Activated CD4-positive, alpha-beta T cell treated with anti-CD3 and anti-CD28 coated beads, Interleukin-2, amount 50 U/mL, for 24 hours (primary cell): ENCODE measurements at regions not wholly inside any gene's neighbourhood (a gene's known extent, or its start where the extent isn't known, plus 50 kb on each side); places are given as distances from the start of the nearest gene placed in this dataset.

ENCODE experiments used
- DNase-seq, 2 donors: peaks; one replicate each; pipeline ENCODE4 v3.0.0-alpha.2; 2020; ENCODE audit warnings: low read depth in 1 of 2, low spot score in 1 of 2

- no peak for DNase-seq
These were observed 216.0 kb upstream of the ZNF32 start for GRCh38 chr10:43864656-43865055.

DNA sequence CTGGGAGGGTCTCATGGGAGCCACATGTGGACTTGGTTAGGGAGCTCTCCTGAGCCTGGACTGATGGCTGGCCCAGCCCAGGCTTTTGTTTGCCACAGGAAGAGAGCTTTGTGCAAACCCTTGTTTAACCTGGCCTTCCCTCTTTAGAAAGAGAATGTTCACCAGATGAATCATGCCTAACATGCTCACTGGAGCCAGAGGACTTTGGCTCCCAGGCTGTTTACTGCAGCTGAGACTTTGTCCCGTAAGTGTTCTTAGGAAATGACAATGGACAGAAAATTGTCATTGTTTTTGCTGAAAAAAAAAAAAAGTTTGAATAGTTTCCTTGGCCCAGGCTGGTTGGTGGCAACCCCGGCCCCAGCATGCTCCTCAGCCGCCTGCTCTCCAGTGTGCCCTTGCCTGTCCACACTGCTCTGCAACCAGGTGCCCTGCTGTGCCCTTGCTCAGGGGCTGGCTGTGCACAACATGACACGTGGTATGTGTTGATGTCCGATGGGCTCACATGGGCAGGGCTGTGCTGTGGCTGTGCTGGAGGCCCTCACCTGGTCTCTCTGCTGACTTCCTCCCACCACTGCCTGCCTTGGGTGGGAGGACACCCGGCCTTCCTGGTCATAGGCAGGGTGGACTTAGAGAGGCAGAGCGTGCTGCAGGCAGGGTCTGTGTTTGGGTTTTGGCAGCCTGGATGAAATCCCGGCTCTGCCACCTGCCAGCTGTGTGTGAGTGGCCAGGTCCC, 215.3 kb upstream of the ZNF32 start:
- no peak for DNase-seq

GRCh38 chr10:43863270-43863669, 214.6 kb upstream of the ZNF32 start:
- DNase-seq, result no peak

GRCh38 chr10:43862756-43863155, 214.1 kb upstream of the ZNF32 start:
- DNase-seq, result no peak

DNA sequence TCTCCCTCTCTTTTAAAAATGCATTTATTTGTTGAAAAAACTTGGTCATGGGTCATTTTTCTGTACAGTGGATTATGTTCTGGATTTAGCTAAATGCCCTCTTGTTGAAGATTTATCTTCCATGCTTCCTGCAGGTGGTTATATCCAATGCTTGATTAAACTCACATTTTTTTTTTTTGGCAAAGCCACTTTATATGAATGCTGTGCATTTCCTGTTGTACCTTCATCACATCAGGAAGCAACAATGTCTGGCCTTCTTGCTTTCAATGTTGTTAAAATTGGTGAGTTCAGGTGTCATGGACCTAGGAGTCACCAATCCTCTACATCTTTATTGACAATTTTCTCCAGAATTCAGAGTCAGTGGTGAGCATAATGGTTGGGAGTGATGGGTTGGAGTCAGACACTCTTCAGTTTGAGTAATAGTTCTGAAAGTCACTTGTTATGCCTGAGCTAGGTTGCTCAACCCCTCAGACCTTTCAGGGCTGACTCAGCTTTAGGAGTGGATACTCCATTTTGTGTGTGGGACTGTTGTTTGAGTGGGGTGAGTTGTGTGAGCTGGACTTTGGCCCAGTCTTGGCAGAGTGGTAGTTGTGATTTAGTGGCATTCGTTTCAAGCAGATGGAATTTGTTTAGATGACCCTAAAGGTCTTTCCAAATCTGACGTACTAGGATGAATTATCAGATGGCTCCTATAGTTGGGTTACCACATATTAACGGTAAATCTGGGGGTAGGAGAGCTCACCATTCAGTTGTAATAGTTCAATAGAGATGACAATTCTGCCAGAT, 213.5 kb upstream of the ZNF32 start:
- DNase-seq, result no peak

GRCh38 chr10:43859016-43859525, 210.4 kb upstream of the ZNF32 start:
- no peak for DNase-seq

GRCh38 chr10:43857931-43858315, 209.2 kb upstream of the ZNF32 start:
- DNase-seq, result no peak

DNA sequence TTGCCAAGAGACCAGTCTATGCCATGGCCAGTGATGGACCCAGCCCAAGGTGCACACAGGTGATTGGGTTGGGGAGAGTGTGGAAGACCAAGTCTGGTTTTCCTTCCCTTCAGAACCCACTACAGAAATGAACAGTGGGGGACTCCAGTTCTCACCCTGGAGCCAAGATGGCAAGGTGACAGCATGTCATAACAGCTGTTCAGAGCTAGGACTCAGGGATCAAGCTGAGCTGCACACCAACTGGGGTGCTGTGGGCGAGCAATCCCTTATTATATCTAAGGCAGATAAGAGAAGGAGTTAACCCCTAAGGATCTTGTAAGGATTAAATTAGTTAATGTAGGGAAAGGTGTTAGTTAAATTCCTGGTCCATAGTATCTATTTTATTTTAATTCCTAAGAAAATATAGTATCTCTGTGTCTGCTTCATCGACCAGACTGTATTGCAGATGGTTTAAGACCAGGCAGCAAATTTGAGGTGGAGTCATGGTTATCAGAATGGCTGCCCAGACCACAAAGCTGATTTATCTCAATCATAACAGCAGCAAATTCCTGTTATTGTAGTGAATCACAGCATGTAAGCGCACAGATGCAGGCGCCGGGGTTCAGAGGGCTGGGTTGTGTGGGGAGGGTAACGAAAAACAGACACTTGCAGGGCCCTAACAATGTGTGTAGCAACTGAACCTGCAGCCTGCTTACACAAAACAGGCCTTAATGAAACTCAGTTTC, 208.7 kb upstream of the ZNF32 start:
- DNase-seq, result no peak

- no peak for DNase-seq
These were observed 207.6 kb upstream of the ZNF32 start for GRCh38 chr10:43856299-43856698.

DNA sequence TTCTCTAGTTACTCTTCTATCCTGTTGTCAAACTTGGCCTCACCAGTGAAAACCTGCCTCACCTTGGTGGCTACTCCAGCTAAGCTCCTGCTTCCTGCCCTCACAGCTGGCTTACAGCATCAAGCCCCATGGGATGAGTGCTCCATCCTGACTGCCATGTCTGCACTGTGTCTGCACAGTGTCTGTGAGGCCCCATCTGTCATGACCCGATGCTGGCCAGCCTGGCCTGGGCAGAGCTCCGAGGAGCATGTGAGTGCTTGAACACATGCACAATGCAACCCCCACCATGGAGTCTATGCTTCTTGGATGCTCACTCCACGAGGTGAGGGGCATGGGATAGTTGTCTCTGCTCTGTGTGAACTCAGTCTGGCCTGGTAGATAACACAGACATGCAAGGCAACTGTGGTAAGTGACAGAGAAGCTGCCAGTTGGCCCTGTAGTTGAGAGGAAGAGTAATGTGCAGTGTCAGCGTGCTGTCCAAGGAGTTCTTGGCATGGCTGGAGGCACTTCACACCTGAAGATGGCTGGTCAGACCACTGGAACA, 207.1 kb upstream of the ZNF32 start:
- DNase-seq, result no peak

DNA sequence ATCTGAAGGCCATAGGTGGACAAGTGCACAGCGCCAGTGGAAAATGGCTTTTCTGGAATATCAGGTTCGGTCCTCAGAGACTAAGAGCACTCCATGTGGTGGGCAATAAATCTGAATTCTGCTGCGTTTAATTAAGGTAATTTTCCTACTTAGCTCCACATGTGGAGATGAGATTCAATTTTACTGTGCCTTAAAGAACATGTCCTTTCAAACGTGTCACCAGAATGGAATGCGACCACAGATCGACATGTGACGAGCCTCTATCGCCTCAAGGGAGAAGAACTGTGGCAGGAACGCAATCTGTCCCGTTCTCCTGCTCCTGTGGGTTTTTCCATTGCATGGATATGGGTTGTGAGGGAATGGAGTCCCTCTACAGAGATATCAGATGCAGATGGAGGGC, 205.3 kb upstream of the ZNF32 start:
- no peak for DNase-seq

DNA sequence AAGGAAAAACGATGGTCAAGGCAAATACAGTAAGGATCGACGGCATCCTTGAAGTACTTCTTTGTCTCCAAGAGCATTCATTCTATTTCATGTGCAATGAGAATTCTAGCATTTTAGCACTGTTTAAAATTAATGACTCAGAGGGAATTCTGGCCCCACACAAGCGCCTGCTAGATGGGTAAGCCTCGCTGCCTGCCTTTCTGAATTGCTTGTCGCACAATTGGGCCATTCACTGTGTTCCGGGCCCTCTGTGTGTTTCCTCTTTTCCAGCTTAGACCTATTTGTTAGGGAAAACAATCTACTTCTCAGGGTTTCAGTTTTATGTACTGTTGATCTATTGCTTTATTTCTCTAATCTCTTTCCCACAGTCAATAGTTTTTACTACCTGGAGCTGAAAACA, 204.7 kb upstream of the ZNF32 start:
- DNase-seq, result no peak

DNA sequence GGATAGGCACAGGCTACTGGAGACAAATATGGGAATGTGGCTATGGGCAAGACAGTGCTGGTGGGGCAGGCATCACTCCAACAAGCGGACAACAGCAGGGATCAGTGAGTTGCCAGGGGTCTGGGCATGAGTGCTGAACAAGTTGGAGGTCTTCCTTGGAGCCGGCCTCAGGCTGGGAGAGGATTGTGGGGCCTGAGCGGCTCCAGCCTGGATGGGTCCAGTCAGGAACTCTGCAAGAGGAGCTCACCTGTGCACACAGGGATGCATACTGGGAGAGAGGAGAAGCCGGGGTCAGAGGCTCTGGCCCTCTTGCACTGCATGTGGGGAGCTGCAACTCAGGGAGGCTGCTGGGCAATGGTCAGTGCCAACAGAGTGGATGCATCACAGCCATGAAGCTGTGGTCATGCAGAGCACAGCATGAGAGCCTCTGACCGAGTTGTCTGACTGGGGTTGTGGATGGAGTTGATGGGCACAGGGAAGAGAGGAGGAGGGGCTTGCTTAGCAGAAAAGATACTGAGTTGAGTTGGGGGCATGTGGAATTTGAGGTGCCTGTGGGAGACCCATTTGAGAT, 204.0 kb upstream of the ZNF32 start:
- DNase-seq, result no peak

GRCh38 chr10:43852149-43852548, 203.5 kb upstream of the ZNF32 start:
- DNase-seq, result no peak

- no peak for DNase-seq
These were observed 202.3 kb upstream of the ZNF32 start for GRCh38 chr10:43851030-43851429.

GRCh38 chr10:43849551-43849950, 200.9 kb upstream of the ZNF32 start:
- DNase-seq, result no peak

DNA sequence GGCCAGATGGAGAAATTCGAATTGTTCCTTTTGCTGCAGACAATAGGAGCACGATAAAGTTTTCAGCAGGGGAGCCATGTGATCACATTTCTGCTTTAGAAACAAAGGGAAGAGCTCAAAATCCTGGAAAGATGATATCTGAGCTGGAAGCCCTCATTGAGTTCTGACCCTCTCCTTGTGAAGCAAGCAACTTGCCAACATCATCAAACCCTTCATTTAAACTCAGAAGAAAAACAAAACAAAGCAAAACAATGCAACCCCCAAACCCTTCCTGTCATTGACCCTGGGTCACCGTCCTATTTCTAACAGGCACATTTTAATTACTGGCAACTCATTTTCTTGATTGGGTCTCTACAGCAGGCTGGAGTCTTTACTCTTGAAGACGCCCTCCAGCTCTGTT, 198.3 kb upstream of the ZNF32 start:
- no peak for DNase-seq

DNA sequence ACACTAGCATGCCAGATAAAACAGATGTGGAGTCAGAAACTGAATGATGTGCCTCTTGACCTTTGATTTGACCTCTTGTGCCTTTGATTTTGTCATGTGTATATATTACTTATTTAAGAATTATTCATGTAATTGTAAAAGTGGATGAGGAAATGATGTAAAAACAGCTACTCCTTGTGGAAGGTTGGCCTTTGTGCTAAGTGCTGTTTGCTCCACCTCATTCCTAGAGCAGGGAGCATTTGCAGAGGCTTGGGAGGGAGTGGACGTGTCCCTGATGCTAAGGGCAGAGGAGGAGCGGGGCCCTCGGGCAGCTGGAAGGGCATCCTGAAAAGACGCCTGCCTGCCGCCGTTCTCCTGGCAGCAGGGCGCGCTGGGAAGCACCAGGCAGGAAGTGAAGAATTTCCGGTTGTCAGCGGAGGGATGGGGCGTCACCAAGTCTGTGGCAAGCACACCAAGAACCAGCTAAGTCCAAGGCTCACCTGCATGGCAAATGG, 197.6 kb upstream of the ZNF32 start:
- peak in 1 of 2 donors; percentile 9 for DNase-seq

DNA sequence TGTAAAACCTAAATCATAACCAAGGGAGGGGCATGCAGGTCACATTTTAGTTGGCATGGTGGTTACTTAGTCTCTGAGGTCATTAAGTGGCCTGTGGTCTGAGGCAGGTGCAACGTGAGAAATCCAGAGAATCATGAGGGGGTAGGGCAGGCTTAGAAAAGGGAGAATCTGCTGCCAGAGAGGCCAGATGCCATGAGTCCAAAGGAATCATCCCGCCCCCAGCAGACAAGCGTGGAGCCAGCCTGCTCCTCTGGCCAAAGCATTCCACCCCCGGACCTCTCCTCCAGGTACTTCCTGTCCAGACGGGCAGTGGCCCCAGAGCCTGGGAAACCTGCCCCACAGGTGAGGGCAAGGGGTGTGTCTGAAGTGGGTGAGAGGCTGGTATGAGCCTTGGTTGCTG, 196.4 kb upstream of the ZNF32 start:
- no peak for DNase-seq

GRCh38 chr10:43844221-43844620, 195.5 kb upstream of the ZNF32 start:
- no peak for DNase-seq
